HG03280 (cell line): ENCODE measurements at regions not wholly inside any gene's neighbourhood (a gene's known extent, or its start where the extent isn't known, plus 50 kb on each side); places are given as distances from the start of the nearest gene placed in this dataset.
"Not testable (repeated sequence)": the region's sequence is repeated elsewhere in the genome, so short reads cannot be mapped to it uniquely, and the experiment has no call there.

Experiments
- ATAC-seq: cut with Tn5 transposase; IDR thresholded peaks from one replicate; pipeline ENCODE4 v1.9.1; 2021; ENCODE audit warnings: mild to moderate bottlenecking, moderate library complexity; ENCODE audit not compliant: unreplicated experiment

- ATAC-seq = no peak
These were observed 105.2 kb upstream of the FRG1 start for GRCh38 chr4:189835505-189835904.

- no peak for ATAC-seq
These were observed 103.2 kb upstream of the FRG1 start for GRCh38 chr4:189837471-189837870.

GRCh38 chr4:189838821-189839497, 101.7 kb upstream of the FRG1 start:
- no peak for ATAC-seq

- no peak for ATAC-seq
These were observed 100.3 kb upstream of the FRG1 start for GRCh38 chr4:189840356-189840755.

- ATAC-seq = no peak
These were observed 97.2 kb upstream of the FRG1 start for GRCh38 chr4:189843413-189844009.

GRCh38 chr4:189845145-189845846, 95.4 kb upstream of the FRG1 start:
- no peak for ATAC-seq

- ATAC-seq = not testable (repeated sequence)
These were observed 94.6 kb upstream of the FRG1 start for GRCh38 chr4:189846094-189846493.

GRCh38 chr4:189846608-189847007, 94.1 kb upstream of the FRG1 start:
- ATAC-seq = not testable (repeated sequence)

GRCh38 chr4:189848672-189849071, 92.0 kb upstream of the FRG1 start:
- ATAC-seq = not testable (repeated sequence)

- no peak for ATAC-seq
These were observed 90.3 kb upstream of the FRG1 start for GRCh38 chr4:189850239-189850856.

- ATAC-seq = no peak
These were observed 82.2 kb upstream of the FRG1 start for GRCh38 chr4:189858435-189858834.

- ATAC-seq = no peak
These were observed 79.6 kb upstream of the FRG1 start for GRCh38 chr4:189861101-189861500.

- ATAC-seq = no peak
These were observed 71.4 kb upstream of the FRG1 start for GRCh38 chr4:189869236-189869635.

- ATAC-seq = no peak
These were observed 70.0 kb upstream of the FRG1 start for GRCh38 chr4:189870511-189871234.

GRCh38 chr4:189874591-189874990, 66.1 kb upstream of the FRG1 start:
- no peak for ATAC-seq

- not testable (repeated sequence) for ATAC-seq
These were observed 59.5 kb upstream of the FRG1 start for GRCh38 chr4:189881190-189881589.

GRCh38 chr4:189888407-189888806, 52.3 kb upstream of the FRG1 start:
- not testable (repeated sequence) for ATAC-seq
